NCI-H748 (cell line): ENCODE measurements at regions not wholly inside any gene's neighbourhood (a gene's known extent, or its start where the extent isn't known, plus 50 kb on each side); places are given as distances from the start of the nearest gene placed in this dataset.
"Not testable (repeated sequence)": the region's sequence is repeated elsewhere in the genome, so short reads cannot be mapped to it uniquely, and the experiment has no call there.

Experiments used
- DNase-seq: peaks from one replicate; lab custom pipeline; 2025; ENCODE audit not compliant: unreplicated experiment; lab: John Stamatoyannopoulos, UW

DNA sequence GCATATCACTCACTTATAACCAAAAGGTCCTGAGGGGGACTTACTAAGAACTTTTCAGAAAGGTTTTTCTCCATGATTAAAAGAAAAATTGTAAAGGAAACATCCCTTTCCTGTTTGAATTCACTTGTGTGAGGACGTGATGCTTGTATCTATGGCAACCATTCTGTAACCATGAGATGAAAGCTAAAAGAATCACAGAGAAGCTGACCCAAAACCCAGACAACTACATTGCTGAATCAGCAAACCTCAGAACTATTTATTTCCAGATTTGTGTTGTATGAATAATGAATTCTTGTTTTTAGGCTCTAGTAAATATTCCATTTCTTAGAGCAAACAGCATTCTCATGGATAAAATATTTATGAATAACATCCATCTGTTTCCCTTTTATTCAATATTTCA, 91.2 kb downstream of the RCHY1 start:
- no peak for DNase-seq

DNA sequence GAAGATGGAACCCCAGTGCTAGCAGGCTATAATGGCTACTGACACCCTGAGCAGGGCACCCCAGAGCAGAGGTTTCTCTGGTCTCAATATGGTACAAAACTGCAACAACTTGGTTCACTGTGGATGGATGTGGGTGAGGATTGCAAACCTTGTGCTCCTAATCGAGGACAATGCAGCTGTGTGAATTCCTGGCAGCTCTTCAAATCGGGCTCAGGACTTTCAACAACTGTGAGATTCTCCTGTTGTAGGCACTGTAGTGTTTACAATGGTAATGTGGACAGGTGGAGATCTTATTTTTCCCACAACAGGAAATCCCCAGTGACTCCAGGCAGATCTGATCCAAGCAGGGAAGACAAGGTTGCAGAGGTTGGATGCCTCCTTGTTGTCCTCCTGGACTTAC, 101.5 kb downstream of the RCHY1 start:
- DNase-seq, result no peak

- no peak for DNase-seq
Observed at GRCh38 chr4:75398501-75398900, 115.7 kb downstream of the RCHY1 start.

DNA sequence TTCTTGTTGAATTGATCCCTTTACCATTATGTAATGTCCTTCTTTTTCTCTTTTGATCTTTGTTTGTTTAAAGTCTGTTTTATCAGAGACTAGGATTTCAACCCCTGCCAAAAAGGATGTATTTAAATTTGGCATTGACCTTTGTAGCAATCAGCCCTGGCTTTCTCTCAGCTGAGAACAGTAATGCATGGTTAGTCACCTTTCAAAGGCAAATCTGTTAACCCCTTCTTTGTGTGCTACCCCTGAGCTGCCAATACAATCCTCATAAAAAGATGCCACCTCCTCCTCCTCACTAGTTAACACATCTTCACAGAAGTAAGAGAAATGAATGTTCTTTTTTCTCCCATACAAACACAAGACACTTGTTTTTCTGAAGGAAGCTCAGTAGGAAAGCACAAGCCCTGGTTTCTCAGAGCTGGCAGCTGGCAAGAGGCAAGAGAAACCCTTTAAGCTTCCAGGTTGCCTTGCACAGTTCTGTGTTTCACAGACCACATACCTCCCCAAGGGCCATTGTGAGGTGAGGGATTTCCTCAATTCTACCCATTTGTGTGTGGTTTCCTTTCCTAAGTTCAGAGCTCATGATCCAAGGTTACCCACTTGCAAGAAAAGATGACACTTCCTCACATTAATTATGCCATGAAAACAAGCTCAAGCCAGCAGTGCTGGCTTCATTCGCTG, 122.6 kb downstream of the RCHY1 start:
- no peak for DNase-seq

DNA sequence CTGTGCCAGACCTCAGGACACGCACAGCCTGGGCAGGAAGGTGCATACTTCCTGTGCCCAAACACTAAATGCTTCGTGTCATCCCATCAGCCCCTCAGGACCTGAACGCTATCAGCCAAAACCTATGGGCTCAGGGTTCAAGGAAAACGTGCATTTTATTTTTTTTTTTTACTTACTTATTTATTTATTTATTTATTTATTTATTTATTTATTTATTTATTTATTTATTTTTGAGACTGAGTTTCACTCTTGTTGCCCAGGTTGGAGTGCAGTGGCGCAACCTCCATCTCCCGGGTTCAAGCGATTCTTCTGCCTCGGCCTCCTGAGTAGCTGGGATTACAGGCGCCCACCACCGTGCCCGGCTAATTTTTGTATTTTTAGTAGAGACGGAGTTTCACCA, 127.8 kb downstream of the RCHY1 start:
- DNase-seq, result not testable (repeated sequence)

GRCh38 chr4:75385106-75385505, 129.1 kb downstream of the RCHY1 start:
- no peak for DNase-seq

DNA sequence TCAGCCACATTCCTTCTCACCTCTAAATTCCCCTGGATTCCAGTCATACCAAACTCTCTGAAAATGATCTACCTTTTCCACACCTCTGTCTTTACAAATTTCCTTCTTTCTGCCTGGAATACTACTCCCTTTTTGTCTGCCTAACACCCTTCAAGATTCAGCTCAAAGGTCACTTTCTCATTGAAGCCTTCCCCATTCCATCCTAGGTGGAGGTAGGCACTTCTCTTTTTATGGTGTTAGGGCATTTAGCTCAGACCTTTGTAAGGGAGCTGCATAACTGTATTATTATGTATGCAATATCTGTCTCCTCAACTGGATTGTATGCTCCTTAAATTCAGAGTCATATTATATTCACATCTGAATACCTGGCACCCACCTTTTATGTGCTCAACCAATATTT, 137.7 kb downstream of the RCHY1 start:
- DNase-seq, result no peak

GRCh38 chr4:75371915-75372314, 142.3 kb downstream of the RCHY1 start:
- DNase-seq, result no peak

DNA sequence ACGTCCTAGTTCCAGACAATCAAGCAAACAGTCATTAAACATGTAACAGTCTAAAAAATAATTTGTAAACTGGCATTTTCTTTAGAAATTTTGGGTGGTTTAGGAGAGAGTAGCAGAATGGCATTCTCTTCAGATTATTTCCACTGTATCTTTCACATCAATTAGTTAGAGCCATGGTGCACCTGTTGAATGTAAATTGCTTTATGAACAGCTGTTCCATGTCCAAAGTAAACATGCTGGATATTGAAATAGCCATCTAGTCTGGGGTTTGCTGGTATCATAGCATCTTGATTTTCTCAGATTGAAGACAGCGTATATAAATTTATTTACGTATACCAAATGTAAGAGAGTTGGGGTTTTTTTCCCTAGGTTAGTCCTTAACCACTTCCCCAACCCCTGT, 143.6 kb downstream of the RCHY1 start:
- DNase-seq, result peak; percentile 71

DNA sequence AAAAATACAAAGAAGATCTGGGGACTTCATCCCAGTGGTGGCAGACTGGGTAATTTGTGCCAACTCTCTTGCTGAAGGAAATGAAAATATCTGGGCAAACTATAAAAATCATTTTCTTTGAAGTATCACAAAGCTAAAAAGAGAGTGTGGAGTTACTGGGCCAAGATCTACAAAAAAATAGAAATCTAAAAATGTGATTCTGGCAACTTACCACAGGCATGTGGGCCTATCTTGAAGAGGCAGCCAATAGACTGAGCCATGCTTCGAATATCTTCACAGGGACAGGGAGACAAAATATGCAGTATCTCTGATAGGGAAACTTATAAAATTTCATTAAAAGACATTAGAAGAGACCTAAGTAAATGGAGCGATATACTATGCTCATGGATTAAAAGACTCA, 168.8 kb downstream of the RCHY1 start:
- no peak for DNase-seq

GRCh38 chr4:75344915-75345314, 169.3 kb downstream of the RCHY1 start:
- DNase-seq, result no peak

DNA sequence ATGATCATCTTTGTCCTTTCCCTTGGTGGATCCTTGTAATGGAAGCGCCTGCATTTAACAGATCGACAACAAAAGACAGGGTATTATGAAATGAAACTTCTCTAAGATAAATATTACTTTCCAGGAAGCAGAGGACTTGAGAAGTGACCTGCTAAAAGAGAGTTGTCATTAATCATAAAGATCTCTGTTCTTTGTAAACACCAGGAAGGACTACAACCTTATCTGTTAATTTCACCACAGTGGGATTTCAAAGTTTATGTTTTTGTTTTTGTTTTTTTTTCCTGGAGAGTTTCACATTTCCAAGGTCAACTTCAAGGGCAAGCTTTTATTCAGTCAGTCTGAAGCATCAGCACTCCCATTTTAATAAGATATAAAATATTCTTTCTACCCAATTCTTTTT, 170.9 kb downstream of the RCHY1 start:
- no peak for DNase-seq

- peak; percentile 77 for DNase-seq
Observed at GRCh38 chr4:75340561-75340960, 173.6 kb downstream of the RCHY1 start.

DNA sequence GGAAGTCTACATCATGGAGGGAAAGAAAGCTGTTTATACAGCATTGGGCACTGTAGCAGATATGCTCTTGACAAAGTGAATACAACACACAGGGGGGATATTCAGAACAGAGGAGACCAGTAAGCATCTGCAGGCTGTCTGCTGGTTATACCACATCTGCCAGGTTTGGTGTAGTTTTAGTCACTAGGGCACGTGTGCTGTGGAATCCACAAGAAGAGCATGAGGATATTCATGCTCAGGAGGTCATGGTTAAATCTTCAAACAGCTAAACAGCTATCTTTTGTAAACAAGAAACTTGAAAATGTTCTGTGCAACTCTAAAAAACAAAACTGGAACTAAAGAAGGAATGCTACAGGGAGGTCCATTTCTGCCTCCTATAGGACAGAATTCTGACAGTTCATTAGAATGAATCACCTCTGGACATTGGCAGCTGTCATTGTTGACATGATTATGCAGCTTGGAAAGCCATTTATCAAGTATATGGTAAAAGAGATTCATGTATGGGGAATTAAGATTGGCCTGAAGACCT, 175.8 kb downstream of the RCHY1 start:
- no peak for DNase-seq

- no peak for DNase-seq
Observed at GRCh38 chr4:75327804-75328512, 186.2 kb downstream of the RCHY1 start.

DNA sequence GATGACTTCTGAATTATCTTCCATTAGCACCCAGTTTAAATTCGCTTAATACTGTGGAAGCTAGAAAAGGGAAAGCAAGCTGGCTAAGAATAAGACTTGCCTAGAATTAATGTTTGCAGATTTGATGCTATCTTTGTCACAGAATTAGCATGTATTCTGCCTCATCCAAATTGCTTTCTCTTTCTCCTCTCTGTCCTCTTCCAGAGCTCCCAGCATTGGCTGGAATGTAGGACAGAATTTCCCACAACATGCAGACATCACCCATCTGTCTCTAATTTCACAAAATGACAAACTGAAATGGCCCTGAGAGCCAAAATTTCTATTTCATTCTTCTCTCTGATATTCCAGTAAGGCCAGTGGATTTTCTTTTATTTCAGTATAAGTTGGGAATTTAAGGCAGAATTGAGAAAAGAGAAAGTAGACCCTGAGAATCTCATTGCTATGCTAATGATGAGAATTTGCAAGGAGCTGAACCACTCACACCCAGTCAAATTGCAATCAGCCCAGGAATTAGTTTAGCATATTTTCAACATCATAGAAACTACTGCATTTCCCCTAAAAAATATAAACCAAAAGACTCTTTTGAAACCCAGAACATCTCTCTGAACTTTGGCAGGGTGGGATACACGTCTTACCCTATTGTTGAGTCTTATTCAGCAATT, 188.8 kb downstream of the RCHY1 start:
- DNase-seq, result no peak

- no peak for DNase-seq
Observed at GRCh38 chr4:75321484-75321883, 192.7 kb downstream of the RCHY1 start.

DNA sequence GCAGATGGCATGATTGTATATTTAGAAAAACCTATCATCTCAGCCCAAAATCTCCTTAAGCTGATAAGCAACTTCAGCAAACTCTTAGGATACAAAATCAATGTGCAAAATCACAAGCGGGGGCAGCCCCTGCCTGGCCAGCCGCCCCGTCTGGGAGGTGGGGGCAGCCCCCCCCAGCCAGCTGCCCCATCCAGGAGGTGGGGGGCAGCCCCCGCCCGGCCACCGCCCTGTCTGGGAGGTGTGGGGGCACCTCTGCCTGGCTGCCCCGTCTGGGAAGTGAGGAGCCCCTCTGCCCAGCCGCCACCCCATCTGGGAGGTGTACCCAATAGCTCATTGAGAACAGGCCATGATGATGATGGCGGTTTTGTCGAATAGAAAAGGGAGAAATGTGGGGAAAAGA, 196.6 kb downstream of the RCHY1 start:
- DNase-seq, result not testable (repeated sequence)

- DNase-seq, result no peak
Observed at GRCh38 chr4:75308049-75308448, 206.2 kb downstream of the RCHY1 start.

- no peak for DNase-seq
Observed at GRCh38 chr4:75306506-75306905, 207.7 kb downstream of the RCHY1 start.

DNA sequence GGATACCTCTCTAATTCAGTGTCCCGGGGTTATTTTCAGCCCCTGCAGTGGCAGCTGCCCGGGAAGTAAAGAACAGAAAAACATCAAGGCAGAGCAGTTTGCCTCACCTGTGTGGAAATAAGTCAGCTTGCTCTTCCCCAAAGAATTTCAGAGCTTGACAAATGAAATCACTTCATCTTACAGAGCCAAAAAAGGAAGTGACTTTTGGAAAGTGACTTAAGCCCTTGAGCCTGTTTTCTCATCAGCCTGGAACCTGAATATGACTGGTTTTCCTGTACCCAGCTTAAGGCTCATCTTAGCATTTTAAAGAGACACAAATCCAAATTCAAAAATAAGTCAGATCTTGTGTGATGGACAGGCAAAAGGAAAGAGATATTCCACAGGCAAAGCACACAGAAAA, 211.6 kb downstream of the RCHY1 start:
- DNase-seq, result no peak
